ENCODE measurements at regions not wholly inside any gene's neighbourhood (a gene's known extent, or its start where the extent isn't known, plus 50 kb on each side); places are given as distances from the start of the nearest gene placed in this dataset.

GRCh38 chr4:74537459-74537858 lies 92.5 kb downstream of the AREG start:
- no peak for DNase-seq (ENCODE audit: low spot score in 2 of 2)
- H3K4me1 ChIP-seq = no peaks in the 10 kb centered on the region
- no peaks in the 10 kb centered on the region for H3K27me3 ChIP-seq
- TF ChIP-seq POLR2A (IDR thresholded peaks at IDR 0.05) (no peak), EP300 (IDR thresholded peaks at IDR 0.05) (no peak), CTCF (IDR thresholded peaks at IDR 0.05) (no peak)
- H3K36me3 ChIP-seq = no peaks in the 10 kb centered on the region
- no peak overlapping the region for H3K27ac ChIP-seq
- H3K9me3 ChIP-seq = no peaks in the 10 kb centered on the region
- no peak overlapping the region for H3K4me3 ChIP-seq
- 58 to 64% methylated on average over 3 of the region's 3 CpGs for WGBS, 2 donors

- Histone ChIP-seq H3K4me3 (no peak overlapping the region), H3K27me3 (no peaks in the 10 kb centered on the region), H3K9me3 (no peaks in the 10 kb centered on the region), H3K36me3 (no peaks in the 10 kb centered on the region), H3K4me1 (peaks cover 0 to 8% (median 0%) of the 10 kb centered on the region in 4 donors), H3K27ac (no peak overlapping the region)
- 80 to 87% methylated on average over 3 of the region's 3 CpGs for WGBS, 2 donors
- TF ChIP-seq POLR2A (IDR thresholded peaks at IDR 0.05) = no peak
- TF ChIP-seq EP300 (IDR thresholded peaks at IDR 0.05) = no peak
- TF ChIP-seq CTCF (IDR thresholded peaks at IDR 0.05) = no peak
- DNase-seq (ENCODE audit: low spot score in 2 of 2) = no peak
These were observed 94.3 kb downstream of the AREG start for GRCh38 chr4:74539044-74539790.

GRCh38 chr4:74540193-74540592 lies 95.3 kb downstream of the AREG start:
- WGBS, 2 donors = 44 to 49% methylated on average over 1 of the region's 1 CpG
- Histone ChIP-seq H3K27me3 (no peaks in the 10 kb centered on the region), H3K4me1 (peaks cover 0 to 8% (median 0%) of the 10 kb centered on the region in 4 donors), H3K4me3 (no peak overlapping the region), H3K9me3 (no peaks in the 10 kb centered on the region), H3K36me3 (no peaks in the 10 kb centered on the region), H3K27ac (no peak overlapping the region)
- no peak for DNase-seq (ENCODE audit: low spot score in 2 of 2)
- no peak for TF ChIP-seq POLR2A (IDR thresholded peaks at IDR 0.05)
- TF ChIP-seq CTCF (IDR thresholded peaks at IDR 0.05) = no peak

- DNase-seq (ENCODE audit: low spot score in 2 of 2) = no peak
- WGBS, 2 donors = 67 to 80% methylated on average over 9 of the region's 9 CpGs
- no peak overlapping the region for H3K4me3 ChIP-seq
- no peaks in the 10 kb centered on the region for H3K9me3 ChIP-seq
- no peaks in the 10 kb centered on the region for H3K27me3 ChIP-seq
- no peaks in the 10 kb centered on the region for H3K36me3 ChIP-seq
- TF ChIP-seq CTCF (IDR thresholded peaks at IDR 0.05) (no peak), EP300 (IDR thresholded peaks at IDR 0.05) (no peak), POLR2A (IDR thresholded peaks at IDR 0.05) (no peak)
- H3K27ac ChIP-seq = no peak overlapping the region
- peaks cover 0 to 8% (median 0%) of the 10 kb centered on the region in 4 donors for H3K4me1 ChIP-seq
These were observed 96.7 kb downstream of the AREG start for GRCh38 chr4:74541667-74542066.

- no peaks in the 10 kb centered on the region for H3K27me3 ChIP-seq
- H3K4me3 ChIP-seq = no peak overlapping the region
- no peak overlapping the region for H3K27ac ChIP-seq
- 26 to 29% methylated on average over 3 of the region's 3 CpGs for WGBS, 2 donors
- DNase-seq (ENCODE audit: low spot score in 2 of 2) = no peak
- no peaks in the 10 kb centered on the region for H3K36me3 ChIP-seq
- H3K9me3 ChIP-seq = no peaks in the 10 kb centered on the region
- peaks cover 0 to 8% (median 0%) of the 10 kb centered on the region in 4 donors for H3K4me1 ChIP-seq
- no peak for TF ChIP-seq CTCF (IDR thresholded peaks at IDR 0.05)
- TF ChIP-seq POLR2A (IDR thresholded peaks at IDR 0.05) = no peak
- TF ChIP-seq EP300 (IDR thresholded peaks at IDR 0.05) = no peak
These were observed 98.4 kb downstream of the AREG start for GRCh38 chr4:74543231-74543781.
